HCT116 (cell line): ENCODE measurements at regions not wholly inside any gene's neighbourhood (a gene's known extent, or its start where the extent isn't known, plus 50 kb on each side); places are given as distances from the start of the nearest gene placed in this dataset.

ENCODE experiments used
- EZH2 ChIP-seq: fragments of 200-600 bp; sonication (generic); IDR thresholded peaks from 2 replicates; pipeline ENCODE4 v1.6.1; 2017; ENCODE audit warnings: antibody characterized with exemption, mixed run types
- POLR2A ChIP-seq: IDR thresholded peaks from 2 replicates; pipeline ENCODE4 v1.7.0; 2011; ENCODE audit warnings: borderline replicate concordance; ENCODE audit not compliant: insufficient read depth, insufficient read length; ENCODE audit errors: extremely low read depth
- POLR2AphosphoS5 ChIP-seq: IDR thresholded peaks from 2 replicates; pipeline ENCODE4 v1.6.1; 2011; ENCODE audit warnings: mild to moderate bottlenecking, low read depth, low read length, moderate library complexity
- RAD21 ChIP-seq: IDR thresholded peaks from 2 replicates; pipeline ENCODE4 v1.6.1; 2012; ENCODE audit warnings: low read depth, mild to moderate bottlenecking
- SIN3A ChIP-seq: IDR thresholded peaks from 2 replicates; pipeline ENCODE4 v1.6.1; 2012; ENCODE audit warnings: low read depth
- TF ChIP-seq, protein P1 (sequence below): IDR thresholded peaks from 2 replicates; pipeline ENCODE4 v1.6.1; 2012; ENCODE audit warnings: low read depth
- TF ChIP-seq, protein P2 (sequence below), 3 experiments: fragments of 200-600 bp in 1 of 3; sonication (generic) in 1 of 3; IDR thresholded peaks in 2 of 3; conservative IDR thresholded peaks in 1 of 3; 2 replicates each; pipeline ENCODE4 v1.5.1; 2012 to 2017; ENCODE audit warnings: low read depth in 2 of 3, low read length in 2 of 3, antibody characterized with exemption in 1 of 3, borderline replicate concordance in 1 of 3, control low read depth in 1 of 3, mild to moderate bottlenecking in 1 of 3, mixed read lengths in 1 of 3, mixed run types in 1 of 3, moderate library complexity in 1 of 3; ENCODE audit not compliant: insufficient read depth in 1 of 3

DNA sequence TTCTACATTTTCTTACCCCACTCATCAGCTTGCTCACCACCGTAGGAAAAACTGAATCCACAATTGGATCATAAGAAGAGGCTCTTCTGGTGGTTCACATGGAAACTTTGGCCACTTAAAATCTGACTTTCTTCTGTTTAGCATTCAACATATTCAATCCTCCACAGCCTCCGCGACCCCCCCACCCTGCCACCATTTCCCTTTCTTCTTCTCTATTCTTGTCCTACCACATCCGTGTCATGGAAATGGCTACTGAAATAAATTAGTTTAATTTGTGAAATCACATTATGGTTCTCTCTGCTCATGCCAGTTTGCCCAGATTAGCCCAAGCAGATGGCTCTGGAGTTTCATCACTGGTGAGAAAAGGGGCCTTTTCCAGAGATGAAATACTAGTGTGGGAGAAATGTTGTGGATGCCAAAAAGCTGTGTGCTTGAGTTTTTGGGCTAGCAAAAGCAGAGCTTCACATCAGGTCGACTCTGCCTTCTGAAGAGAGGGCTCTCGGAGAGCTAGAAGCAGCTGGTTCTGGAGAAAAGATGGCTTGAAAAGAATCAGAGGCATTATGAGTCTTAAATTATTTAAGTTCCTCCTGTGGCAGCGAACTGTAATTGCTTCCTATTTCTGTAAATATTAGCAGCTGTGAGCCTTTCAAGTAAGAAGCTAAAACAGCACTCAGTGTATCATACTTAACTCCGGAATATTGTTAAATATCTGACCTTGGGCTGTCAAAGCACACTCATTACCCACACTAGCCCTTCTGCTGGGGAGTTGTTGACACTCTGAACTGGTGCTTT lies 107.1 kb downstream of the MAT2B start:
- TF ChIP-seq, protein P1, sequence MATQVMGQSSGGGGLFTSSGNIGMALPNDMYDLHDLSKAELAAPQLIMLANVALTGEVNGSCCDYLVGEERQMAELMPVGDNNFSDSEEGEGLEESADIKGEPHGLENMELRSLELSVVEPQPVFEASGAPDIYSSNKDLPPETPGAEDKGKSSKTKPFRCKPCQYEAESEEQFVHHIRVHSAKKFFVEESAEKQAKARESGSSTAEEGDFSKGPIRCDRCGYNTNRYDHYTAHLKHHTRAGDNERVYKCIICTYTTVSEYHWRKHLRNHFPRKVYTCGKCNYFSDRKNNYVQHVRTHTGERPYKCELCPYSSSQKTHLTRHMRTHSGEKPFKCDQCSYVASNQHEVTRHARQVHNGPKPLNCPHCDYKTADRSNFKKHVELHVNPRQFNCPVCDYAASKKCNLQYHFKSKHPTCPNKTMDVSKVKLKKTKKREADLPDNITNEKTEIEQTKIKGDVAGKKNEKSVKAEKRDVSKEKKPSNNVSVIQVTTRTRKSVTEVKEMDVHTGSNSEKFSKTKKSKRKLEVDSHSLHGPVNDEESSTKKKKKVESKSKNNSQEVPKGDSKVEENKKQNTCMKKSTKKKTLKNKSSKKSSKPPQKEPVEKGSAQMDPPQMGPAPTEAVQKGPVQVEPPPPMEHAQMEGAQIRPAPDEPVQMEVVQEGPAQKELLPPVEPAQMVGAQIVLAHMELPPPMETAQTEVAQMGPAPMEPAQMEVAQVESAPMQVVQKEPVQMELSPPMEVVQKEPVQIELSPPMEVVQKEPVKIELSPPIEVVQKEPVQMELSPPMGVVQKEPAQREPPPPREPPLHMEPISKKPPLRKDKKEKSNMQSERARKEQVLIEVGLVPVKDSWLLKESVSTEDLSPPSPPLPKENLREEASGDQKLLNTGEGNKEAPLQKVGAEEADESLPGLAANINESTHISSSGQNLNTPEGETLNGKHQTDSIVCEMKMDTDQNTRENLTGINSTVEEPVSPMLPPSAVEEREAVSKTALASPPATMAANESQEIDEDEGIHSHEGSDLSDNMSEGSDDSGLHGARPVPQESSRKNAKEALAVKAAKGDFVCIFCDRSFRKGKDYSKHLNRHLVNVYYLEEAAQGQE = no peak
- TF ChIP-seq, protein P2, sequence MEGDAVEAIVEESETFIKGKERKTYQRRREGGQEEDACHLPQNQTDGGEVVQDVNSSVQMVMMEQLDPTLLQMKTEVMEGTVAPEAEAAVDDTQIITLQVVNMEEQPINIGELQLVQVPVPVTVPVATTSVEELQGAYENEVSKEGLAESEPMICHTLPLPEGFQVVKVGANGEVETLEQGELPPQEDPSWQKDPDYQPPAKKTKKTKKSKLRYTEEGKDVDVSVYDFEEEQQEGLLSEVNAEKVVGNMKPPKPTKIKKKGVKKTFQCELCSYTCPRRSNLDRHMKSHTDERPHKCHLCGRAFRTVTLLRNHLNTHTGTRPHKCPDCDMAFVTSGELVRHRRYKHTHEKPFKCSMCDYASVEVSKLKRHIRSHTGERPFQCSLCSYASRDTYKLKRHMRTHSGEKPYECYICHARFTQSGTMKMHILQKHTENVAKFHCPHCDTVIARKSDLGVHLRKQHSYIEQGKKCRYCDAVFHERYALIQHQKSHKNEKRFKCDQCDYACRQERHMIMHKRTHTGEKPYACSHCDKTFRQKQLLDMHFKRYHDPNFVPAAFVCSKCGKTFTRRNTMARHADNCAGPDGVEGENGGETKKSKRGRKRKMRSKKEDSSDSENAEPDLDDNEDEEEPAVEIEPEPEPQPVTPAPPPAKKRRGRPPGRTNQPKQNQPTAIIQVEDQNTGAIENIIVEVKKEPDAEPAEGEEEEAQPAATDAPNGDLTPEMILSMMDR (IDR thresholded peaks at IDR 0.05 in 2 of 3, conservative IDR thresholded peaks at IDR 0.05 in 1 of 3; ENCODE audit: borderline replicate concordance in 1 of 3, insufficient read depth in 1 of 3, low read depth in 2 of 3, low read length in 2 of 3) = no peak
- no peak for TF ChIP-seq EZH2
- no peak for TF ChIP-seq POLR2AphosphoS5
- no peak for TF ChIP-seq SIN3A
- TF ChIP-seq POLR2A = no peak
- TF ChIP-seq RAD21 = no peak
